GM13977 (cell line): ENCODE measurements at regions not wholly inside any gene's neighbourhood (a gene's known extent, or its start where the extent isn't known, plus 50 kb on each side); places are given as distances from the start of the nearest gene placed in this dataset.

Source experiments
- DNase-seq: peaks from one replicate; pipeline ENCODE4 v3.0.0; 2012; ENCODE audit warnings: low spot score
- in situ Hi-C: fragments of 300-500 bp; cut with MboI; formaldehyde crosslinking; loops from one replicate; pipeline ENCODE4 v1.12.0; 2022; ENCODE audit warnings: low sequenced_read_pairs, low pct_unique_long_range_greater_than_20kb, mixed read lengths, inconsistent platforms; ENCODE audit not compliant: unreplicated experiment
- TF ChIP-seq, protein P1 (sequence below): IDR thresholded peaks from 2 replicates; pipeline ENCODE4 v1.5.1; 2012; ENCODE audit warnings: mild to moderate bottlenecking, control low read depth; ENCODE audit not compliant: insufficient read depth; ENCODE audit errors: extremely low read depth, missing control alignments

DNA sequence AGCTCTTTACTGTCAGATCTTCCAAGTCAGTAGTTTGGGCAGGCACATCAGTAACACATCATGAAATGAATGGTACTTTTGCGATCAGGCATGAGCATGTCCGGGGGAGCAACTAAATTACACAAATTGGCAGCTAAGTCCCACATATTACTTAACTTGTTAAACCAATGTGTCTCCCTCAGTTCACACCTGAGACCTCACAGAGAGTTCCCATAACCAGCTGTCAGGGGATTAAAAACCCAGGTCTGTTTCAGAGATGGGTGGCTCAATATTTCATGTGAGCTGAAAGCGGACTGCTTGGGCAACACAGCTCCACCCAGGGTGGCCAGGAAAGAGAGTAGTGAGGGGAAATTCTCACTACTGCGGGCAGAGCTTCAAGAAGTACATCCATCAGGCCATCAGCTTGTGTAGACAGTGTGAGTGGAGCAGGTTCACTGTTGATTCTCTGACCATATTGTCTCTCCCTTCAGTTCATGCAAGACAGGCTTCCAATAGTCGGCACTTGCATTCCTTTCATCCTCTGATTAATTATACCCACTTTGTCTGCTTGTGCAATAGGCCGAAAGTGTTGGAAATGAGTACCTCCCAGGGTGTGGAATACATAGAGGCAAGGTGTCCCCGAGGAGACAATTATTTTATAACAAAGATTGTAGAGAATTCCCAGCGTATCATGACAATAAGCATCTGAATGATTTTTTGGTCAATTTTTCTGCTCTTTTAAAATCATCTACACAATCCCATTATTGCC lies 139.9 kb downstream of the PTGER3 start:
- no peak for DNase-seq
- TF ChIP-seq, protein P1, sequence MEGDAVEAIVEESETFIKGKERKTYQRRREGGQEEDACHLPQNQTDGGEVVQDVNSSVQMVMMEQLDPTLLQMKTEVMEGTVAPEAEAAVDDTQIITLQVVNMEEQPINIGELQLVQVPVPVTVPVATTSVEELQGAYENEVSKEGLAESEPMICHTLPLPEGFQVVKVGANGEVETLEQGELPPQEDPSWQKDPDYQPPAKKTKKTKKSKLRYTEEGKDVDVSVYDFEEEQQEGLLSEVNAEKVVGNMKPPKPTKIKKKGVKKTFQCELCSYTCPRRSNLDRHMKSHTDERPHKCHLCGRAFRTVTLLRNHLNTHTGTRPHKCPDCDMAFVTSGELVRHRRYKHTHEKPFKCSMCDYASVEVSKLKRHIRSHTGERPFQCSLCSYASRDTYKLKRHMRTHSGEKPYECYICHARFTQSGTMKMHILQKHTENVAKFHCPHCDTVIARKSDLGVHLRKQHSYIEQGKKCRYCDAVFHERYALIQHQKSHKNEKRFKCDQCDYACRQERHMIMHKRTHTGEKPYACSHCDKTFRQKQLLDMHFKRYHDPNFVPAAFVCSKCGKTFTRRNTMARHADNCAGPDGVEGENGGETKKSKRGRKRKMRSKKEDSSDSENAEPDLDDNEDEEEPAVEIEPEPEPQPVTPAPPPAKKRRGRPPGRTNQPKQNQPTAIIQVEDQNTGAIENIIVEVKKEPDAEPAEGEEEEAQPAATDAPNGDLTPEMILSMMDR = no peak
- in situ Hi-C loops = no loop called here

DNA sequence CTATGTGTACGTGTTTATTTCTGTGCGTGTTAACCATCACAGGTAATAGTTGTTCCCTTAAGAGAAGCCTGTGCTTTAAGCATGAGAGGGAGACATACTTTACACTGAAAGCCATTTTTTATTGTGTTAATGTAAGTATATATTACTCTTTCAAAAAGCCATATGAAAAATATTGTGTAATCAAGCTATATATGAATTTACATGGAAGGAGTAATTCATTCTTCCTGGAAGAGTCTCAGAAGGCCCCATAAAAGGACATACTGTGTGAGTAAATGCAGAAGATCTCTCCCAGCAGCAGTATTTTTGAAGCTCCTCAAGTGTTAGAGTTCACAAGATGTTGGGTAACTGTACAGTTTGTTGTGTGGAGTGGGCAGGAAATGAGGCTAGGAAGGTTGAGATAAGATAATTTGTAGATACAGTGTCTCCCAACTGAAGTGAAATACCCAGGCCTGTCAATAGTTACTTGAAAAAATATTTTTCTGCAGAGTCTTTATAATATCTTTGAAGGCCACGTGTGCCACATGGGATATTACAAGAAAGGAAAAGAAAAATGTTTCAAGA lies 138.3 kb downstream of the PTGER3 start:
- in situ Hi-C loops = no loop called here
- TF ChIP-seq, protein P1 = no peak
- DNase-seq = no peak

DNA sequence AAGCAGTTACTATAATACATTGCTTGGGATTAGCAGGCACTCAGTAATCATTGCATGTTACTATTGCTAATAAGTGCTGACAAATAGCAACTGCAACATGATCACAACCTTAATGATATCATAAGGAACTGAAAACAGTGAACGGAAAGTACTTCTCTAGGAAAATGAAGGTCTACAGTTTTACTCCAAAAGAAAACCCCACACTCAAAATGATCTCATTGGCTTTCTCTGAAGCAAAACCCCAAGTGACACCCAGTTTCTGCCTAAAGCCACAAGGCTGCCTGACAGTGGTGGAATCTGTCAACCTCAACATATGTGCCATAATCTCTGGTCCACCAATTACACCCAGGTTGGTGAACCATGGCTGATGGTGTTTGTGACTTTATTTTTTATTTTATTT lies 137.6 kb downstream of the PTGER3 start:
- peak; percentile 9 for DNase-seq
- TF ChIP-seq, protein P1 = no peak
- in situ Hi-C loops = no loop called here

DNA sequence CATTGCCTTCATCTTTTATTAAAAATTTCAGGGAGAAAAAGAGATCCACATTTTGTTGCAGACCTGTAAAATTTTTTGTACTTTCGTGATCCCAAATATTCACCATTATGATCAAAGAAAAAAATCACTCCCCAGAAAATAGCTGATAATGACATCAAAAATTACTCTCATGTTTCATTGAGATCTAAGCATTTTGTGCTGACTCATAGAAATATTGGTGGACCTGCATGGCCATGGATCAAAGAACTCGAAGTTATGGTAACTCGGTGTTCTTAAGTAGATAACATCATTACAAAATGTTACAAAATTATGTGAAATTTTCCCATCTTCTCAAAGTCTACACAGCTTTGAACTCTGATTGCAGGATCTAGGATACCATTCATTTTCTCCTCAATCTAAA lies 135.8 kb downstream of the PTGER3 start:
- TF ChIP-seq, protein P1 = no peak
- in situ Hi-C loops = no loop called here
- no peak for DNase-seq

DNA sequence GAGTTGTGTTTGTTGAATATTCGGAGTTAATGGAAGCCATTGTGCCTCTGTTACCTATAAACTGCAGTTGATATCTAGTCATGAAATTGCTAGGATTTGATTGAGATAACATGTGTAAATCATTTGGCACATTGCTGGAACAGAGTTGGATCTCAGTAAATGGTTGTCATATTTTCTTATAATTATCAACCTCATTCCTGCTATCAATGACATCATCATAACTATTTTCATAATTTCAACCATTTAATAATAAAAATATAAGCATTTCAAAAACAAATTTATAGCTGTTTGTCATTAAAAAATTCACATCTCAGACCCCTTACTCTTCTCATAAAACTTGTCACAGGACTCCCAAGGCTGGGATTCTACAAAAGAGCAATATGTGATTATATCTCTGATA lies 133.4 kb downstream of the PTGER3 start:
- TF ChIP-seq, protein P1 = no peak
- in situ Hi-C loops = no loop called here
- DNase-seq = no peak

DNA sequence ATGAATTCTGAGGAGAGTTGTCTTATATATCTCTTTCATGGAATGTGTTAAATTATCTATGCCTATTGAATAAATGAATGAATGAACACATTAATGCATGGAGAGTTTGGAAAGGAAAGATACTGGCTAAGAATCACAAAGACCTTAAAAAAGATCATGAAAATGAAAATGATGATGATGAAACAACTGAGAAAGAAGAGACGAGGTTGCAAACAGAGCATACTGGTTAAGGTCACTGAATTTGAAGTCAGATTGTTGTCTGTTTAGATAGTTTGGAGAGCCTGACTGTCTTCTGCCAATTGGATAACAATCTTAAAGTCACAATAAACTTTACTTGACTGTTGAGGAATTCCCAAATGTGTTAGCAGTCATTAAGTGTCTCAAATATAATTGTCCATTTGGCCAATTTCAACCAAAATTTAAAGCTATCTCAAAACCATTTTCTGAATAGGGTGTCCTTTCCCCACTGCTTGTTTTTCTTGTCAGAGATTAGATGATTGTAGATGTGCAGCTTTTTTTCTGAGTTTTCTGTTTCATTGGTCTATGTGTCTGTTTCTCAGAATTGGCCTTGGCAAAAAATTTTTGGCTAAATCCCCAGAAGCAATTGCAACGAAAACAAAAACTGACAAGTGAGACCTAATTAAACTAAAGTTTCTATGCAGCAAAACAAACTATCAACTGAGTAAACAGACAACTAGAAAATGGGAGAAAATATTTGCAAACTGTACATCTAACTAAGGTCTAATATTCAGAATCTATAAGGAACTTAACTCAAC lies 132.2 kb downstream of the PTGER3 start:
- in situ Hi-C loops = no loop called here
- TF ChIP-seq, protein P1 = no peak
- DNase-seq = no peak
